Stimulated activated CD8-positive, alpha-beta memory T cell treated with anti-CD3 and anti-CD28 coated beads, Interleukin-12 subunit alpha, Interleukin-12 subunit beta, amount 100 ng/mL, for 24 hours (primary cell): ENCODE measurements at regions not wholly inside any gene's neighbourhood (a gene's known extent, or its start where the extent isn't known, plus 50 kb on each side); places are given as distances from the start of the nearest gene placed in this dataset.
"Not testable (repeated sequence)": the region's sequence is repeated elsewhere in the genome, so short reads cannot be mapped to it uniquely, and the experiment has no call there.

Experiments used
- DNase-seq: peaks from one replicate; pipeline ENCODE4 v3.0.0-alpha.2; 2020; ENCODE audit errors: extremely low read depth

- not testable (repeated sequence) for DNase-seq
Measured at GRCh38 chr6:139444273-139444787, 69.9 kb upstream of the CITED2 start.

- DNase-seq = no peak
Measured at GRCh38 chr6:139443231-139444112, 69.0 kb upstream of the CITED2 start.

- DNase-seq = no peak
Measured at GRCh38 chr6:139442188-139442671, 67.8 kb upstream of the CITED2 start.

- DNase-seq = no peak
Measured at GRCh38 chr6:139439349-139439748, 64.9 kb upstream of the CITED2 start.

- no peak for DNase-seq
Measured at GRCh38 chr6:139438775-139439174, 64.3 kb upstream of the CITED2 start.

- no peak for DNase-seq
Measured at GRCh38 chr6:139436957-139437348, 62.5 kb upstream of the CITED2 start.

- no peak for DNase-seq
Measured at GRCh38 chr6:139436200-139436956, 61.9 kb upstream of the CITED2 start.

- no peak for DNase-seq
Measured at GRCh38 chr6:139433631-139434419, 59.4 kb upstream of the CITED2 start.

GRCh38 chr6:139431602-139431956, 57.1 kb upstream of the CITED2 start:
- no peak for DNase-seq

- DNase-seq = no peak
Measured at GRCh38 chr6:139430899-139431601, 56.6 kb upstream of the CITED2 start.

GRCh38 chr6:139429580-139430145, 55.2 kb upstream of the CITED2 start:
- no peak for DNase-seq

- DNase-seq = no peak
Measured at GRCh38 chr6:139427199-139427598, 52.8 kb upstream of the CITED2 start.

- DNase-seq = no peak
Measured at GRCh38 chr6:139426795-139427194, 52.3 kb upstream of the CITED2 start.

- DNase-seq = no peak
Measured at GRCh38 chr6:139425780-139426179, 51.3 kb upstream of the CITED2 start.

- DNase-seq = no peak
Measured at GRCh38 chr6:139423971-139424667, 49.7 kb upstream of the CITED2 start.
